ENCODE measurements at regions not wholly inside any gene's neighbourhood (a gene's known extent, or its start where the extent isn't known, plus 50 kb on each side); places are given as distances from the start of the nearest gene placed in this dataset.
"Not testable (repeated sequence)": the region's sequence is repeated elsewhere in the genome, so short reads cannot be mapped to it uniquely, and the experiment has no call there.

DNA sequence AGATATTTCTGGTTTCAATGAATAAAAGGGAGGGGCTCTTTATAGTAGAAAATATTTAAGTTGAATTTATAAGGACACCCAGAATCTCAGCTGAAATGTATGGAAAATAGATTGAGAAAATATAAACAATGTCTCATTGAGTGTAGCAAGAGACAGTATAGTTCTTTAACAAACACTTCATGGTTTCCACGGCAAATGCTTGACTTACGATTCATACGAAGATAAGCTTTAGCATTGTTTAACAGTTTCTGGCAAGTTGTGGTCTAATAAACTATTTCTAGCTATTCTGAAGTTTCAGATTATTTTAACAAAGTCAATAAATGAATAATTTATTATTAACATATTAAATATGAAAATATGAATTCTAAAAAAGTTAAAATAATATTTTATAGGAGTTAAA lies 1419.4 kb downstream of the KCNT2 start:
- H3K4me3 ChIP-seq (replicated peaks; ENCODE audit: low read depth, low read length): no peak overlapping the region
- TF ChIP-seq, protein P1, sequence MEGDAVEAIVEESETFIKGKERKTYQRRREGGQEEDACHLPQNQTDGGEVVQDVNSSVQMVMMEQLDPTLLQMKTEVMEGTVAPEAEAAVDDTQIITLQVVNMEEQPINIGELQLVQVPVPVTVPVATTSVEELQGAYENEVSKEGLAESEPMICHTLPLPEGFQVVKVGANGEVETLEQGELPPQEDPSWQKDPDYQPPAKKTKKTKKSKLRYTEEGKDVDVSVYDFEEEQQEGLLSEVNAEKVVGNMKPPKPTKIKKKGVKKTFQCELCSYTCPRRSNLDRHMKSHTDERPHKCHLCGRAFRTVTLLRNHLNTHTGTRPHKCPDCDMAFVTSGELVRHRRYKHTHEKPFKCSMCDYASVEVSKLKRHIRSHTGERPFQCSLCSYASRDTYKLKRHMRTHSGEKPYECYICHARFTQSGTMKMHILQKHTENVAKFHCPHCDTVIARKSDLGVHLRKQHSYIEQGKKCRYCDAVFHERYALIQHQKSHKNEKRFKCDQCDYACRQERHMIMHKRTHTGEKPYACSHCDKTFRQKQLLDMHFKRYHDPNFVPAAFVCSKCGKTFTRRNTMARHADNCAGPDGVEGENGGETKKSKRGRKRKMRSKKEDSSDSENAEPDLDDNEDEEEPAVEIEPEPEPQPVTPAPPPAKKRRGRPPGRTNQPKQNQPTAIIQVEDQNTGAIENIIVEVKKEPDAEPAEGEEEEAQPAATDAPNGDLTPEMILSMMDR (IDR thresholded peaks at IDR 0.05; ENCODE audit: low read length, missing control alignments): no peak
- DNase-seq (ENCODE audit: low read depth): peak; percentile 17

DNA sequence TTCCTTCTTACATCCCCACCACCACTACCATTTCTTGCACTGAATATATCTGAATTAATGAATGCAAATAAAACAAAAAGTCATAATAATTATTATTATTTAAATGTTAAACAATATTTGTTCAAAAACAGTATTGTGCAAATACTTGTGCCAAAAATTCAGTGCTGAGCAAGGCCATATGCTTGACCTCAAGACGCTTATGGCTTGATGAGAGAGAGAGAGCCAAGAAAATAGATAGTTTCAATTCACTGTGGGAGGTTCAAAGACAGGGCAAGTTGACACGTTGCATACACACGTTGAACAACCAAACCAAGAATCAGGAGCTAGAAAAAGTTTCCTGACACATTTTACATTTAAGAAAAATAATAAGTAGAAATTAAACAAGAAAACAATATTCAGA lies 1421.7 kb downstream of the KCNT2 start:
- TF ChIP-seq, protein P1 (IDR thresholded peaks at IDR 0.05; ENCODE audit: low read length, missing control alignments): no peak
- DNase-seq (ENCODE audit: low read depth): no peak
- no peak overlapping the region for H3K4me3 ChIP-seq (replicated peaks; ENCODE audit: low read depth, low read length)

DNA sequence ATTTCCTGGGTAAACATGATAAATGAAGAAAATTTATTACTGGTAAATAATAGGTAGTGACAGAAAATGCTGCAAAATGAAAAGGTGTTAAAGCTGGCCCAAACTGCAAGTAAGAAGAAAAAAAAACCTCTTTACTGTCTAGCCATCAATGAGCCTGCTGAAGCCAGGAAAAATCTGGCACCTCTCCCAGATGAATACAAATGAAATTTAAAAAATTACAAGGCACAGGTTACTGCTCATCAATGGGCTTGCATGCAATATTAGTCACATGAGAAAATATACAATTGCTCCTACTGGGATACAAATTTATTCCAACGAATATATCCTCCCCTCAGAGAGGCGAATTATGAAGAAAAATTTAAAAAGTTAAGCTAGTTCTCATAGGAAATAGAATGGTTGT lies 1422.5 kb downstream of the KCNT2 start:
- TF ChIP-seq, protein P1 (IDR thresholded peaks at IDR 0.05; ENCODE audit: low read length, missing control alignments): no peak
- DNase-seq (ENCODE audit: low read depth): no peak
- no peak overlapping the region for H3K4me3 ChIP-seq (replicated peaks; ENCODE audit: low read depth, low read length)

DNA sequence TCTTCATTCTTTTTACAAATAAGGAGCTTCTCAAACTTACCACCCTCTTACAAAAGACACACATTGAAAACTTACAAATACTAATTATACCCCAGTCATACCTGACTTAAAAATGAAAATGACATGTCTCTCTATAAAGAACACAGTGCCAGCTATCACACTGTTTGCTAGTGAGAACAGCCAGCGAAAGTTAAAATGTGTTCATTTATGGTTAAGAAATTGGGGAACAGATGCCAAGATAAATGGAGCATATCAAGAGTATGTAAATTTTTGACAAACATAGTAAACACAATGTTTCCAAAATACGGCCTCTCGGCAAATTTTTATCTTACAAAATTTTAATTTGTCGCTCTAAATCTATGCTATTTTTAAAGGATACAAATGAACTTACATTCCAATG lies 1422.9 kb downstream of the KCNT2 start:
- TF ChIP-seq, protein P1 (IDR thresholded peaks at IDR 0.05; ENCODE audit: low read length, missing control alignments): no peak
- DNase-seq (ENCODE audit: low read depth): no peak

DNA sequence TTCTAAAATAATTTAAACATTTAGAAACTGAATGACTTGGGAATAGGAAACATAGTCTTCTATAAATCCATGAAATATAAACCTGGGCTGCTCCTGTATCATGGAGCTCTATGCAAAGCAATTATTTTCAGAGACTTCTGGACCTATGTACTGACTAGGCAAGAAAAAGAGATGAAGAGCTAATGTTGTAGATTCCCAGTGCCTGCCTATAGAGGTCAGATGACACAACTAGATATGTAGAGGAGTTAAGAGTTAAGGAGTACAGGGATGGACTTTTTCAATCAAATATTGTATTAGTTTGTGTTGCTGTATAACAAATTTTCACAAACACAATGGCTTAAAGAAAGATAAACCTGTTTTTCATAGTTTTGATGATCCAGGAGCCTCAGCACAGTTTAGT lies 1434.5 kb downstream of the KCNT2 start:
- TF ChIP-seq, protein P1 (IDR thresholded peaks at IDR 0.05; ENCODE audit: low read length, missing control alignments): no peak
- DNase-seq (ENCODE audit: low read depth): no peak
- no peak overlapping the region for H3K4me3 ChIP-seq (replicated peaks; ENCODE audit: low read depth, low read length)

More for the DNA sequence above, 1422.9 kb downstream of the KCNT2 start:
- H3K4me3 ChIP-seq (replicated peaks; ENCODE audit: low read depth, low read length): no peak overlapping the region

DNA sequence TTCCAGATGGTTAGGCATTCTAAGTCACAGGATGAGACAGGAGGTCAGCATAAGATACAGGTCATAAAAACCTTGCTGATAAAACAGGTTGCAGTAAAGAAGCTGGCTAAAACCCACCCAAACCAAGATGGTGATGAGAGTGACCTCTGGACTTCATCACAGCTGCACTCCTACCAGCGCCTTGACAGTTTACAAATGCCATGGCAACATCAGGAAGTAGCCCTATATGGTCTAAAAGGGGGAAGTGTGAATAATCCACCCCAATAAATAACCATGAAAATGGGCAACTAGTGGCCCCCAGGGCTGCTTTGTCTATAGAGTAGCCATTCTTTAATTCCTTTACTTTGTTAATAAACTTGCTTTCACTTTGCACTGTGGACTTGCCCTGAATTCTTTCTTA lies 1448.4 kb downstream of the KCNT2 start:
- DNase-seq (ENCODE audit: low read depth); H3K4me3 ChIP-seq (replicated peaks; ENCODE audit: low read depth, low read length): not testable (repeated sequence)

DNA sequence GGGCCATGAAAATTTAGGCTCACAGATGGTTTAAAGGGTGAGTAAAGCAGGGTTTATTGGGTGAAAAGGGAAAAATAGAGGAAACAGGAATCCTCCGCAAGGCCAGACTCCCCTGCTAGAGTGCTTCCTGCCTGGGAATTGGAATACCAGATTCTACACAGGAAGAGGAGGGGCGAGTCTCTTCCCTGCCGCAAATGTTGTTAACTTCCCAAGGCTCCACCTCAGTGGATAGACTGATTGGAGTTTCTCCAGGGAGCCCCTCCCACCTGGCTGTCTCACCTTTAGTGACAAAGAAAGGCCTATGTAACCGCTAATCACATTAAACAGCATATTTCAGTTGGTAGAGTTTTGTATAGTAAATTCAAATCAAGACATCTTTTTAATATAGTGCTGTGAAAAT lies 1450.1 kb downstream of the KCNT2 start:
- TF ChIP-seq, protein P1 (IDR thresholded peaks at IDR 0.05; ENCODE audit: low read length, missing control alignments): no peak
- H3K4me3 ChIP-seq (replicated peaks; ENCODE audit: low read depth, low read length): no peak overlapping the region
- DNase-seq (ENCODE audit: low read depth): no peak

DNA sequence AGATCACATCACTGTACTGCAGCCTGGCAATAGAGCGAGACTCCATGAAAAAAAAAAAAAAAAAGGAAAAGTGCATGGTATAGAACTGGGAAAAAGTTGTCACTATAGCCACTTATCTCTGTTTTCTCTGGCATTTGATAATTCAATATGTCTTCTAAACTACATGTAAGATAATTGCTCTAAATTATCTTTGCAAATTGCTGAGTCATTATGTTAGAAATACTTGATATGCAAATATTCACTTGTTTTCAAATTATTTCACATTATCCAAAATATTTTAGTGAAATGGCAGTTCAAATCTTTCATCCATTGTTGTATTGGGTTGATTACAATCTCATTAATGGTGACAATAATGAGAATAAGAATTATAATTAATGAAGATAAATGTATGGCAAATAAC lies 1455.1 kb downstream of the KCNT2 start:
- DNase-seq (ENCODE audit: low read depth): no peak
- H3K4me3 ChIP-seq (replicated peaks; ENCODE audit: low read depth, low read length): no peak overlapping the region
- TF ChIP-seq, protein P1 (IDR thresholded peaks at IDR 0.05; ENCODE audit: low read length, missing control alignments): no peak
